ENCODE measurements at regions not wholly inside any gene's neighbourhood (a gene's known extent, or its start where the extent isn't known, plus 50 kb on each side); places are given as distances from the start of the nearest gene placed in this dataset.

DNA sequence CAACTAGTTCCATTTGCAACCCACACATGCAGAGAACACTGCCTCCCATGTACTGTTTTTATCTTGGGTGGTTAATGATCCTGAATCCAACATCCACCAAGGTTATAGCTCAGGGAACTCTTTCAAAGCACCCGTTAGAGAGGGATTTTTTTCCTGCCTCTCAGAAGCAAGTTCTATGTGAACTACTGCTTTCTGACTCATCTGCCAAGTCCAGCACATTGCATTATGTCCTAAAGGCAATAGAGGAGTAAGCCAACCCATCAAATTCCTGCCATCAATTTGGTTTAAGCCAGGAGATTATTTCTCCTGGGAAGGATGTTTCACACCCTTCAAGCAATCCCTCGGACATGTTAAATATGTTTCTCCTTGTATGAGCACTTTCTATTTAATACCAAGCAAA is 334.5 kb downstream of the GASK1B start:
- no peak for DNase-seq

DNA sequence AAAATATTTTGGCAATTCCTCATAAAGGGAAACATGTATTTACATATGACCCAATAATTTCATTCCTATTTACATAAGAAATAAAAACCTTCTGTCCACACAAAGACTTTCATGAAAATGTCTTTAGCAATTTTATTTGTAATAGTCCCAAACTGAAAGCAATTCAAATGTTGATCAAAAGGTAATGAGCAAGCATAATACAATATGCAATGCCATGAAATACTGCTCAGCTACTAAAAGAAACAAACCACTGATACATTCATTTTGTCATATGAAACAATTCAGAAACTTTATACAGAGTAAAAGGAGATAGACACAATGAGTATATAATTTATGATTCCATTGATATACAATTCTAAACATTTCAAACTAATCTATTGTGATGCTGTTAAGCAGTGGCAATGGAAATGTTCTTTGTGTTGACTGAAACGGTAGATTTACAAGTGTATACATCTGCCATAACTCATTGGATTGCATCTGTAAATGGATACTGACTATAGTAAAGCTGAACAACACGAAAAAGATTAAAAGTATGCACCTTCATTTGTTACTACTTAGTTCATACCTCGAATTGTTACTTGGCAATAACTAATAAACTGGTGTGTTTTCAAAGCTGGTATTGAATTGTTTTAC is 335.6 kb downstream of the GASK1B start:
- DNase-seq = no peak

DNA sequence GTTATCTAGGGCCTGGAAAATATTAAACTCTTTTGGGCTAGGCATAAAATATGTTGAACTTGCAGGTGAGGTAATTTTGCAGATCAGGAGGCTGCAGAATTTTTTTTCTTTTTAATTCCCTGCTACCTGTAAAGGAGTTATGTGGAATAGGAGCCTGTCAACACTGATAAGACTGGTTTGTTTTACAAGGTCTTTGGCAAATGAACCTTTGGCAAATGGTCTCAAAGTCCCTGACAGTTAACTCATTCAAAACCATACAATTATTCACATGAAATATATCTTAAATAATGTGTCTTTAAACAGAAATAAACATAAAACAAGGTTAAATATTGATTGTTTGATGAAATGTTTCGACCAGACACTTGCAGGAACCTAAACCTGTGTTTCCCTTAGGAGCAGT is 340.2 kb downstream of the GASK1B start:
- DNase-seq = no peak

DNA sequence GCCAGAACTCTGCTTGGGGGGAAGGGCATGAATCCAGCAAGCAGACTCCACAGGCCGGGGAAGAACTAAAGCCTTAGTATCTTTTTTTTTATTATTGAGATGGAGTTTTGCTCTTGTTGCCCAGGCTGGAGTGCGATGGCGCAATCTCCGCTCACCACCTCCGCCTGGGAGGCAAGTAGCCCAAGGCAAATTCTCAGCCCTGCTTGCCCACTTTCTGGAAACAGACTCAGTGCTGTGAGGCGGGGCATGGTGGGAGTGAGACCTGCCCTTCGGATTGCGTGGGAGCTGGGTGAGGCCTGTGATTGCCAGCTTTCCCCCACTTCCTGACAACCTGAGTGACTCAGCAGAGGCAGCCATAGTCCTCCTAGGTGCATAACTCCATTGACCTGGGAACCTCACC is 348.8 kb downstream of the GASK1B start:
- no peak for DNase-seq

DNA sequence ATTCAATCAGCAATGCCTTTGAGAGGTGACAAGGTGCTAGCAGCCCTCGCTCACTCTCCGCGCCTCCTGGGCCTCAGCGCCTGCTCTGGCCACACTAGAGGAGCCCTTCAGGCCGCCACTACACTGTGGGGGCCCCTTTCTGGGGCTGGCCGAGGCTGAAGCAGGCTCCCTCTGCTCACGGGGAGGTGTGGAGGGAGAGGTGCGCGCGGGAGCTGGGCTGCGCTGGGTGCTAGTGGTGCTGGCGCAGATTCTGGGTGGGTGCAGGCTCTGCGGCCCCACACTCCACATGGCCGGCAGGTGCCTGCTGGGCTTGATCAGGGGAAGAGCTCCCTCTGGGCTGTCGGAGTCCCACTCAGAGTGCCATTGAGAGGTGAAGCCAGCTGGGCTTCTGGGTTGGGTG is 351.0 kb downstream of the GASK1B start:
- DNase-seq = no peak

- no peak for DNase-seq
Measured at GRCh38 chr4:157819693-157820464, 352.9 kb downstream of the GASK1B start.

DNA sequence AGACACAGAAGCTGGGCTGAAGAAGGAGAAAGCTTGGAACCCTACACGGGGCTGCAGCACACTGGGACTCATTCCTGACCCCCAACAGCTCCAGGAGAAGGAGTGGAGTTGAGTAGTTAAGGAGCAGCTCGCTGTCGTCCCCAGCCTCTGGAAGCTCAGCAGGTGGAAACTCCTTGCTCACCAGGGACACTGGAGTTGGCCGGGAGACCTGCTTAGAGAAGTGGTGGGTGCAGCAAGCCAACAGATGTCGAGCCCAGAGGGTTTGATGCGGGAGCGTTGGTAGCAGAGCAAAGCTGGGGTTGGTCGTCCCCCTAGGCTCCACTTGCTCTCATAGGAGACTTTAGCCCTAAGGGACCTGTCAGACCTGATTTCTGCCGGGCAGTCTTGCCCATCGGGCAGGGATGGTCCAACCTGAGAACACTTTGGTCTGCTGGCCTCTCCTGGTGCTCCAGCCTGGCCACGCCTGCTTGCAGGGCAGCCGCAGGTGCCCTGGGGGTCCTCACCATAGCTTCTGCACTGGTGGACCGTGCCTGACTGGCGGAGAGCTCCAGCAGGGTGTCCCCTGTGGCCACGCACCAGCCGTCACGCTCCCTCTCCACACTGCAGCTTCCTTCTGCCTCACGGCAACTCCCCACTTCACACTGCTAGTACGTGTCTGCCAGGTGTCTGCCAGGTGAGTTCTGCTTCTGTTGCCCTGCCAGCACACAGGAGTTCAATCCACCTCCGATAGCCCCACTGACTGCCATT is 353.7 kb downstream of the GASK1B start:
- no peak for DNase-seq

GRCh38 chr4:157810137-157810774 is 362.6 kb downstream of the GASK1B start:
- DNase-seq = no peak

- DNase-seq = no peak
Measured at GRCh38 chr4:157808796-157809383, 363.9 kb downstream of the GASK1B start.

- DNase-seq = no peak
Measured at GRCh38 chr4:157806184-157806583, 366.6 kb downstream of the GASK1B start.

GRCh38 chr4:157804986-157805385 is 367.8 kb downstream of the GASK1B start:
- DNase-seq = no peak

DNA sequence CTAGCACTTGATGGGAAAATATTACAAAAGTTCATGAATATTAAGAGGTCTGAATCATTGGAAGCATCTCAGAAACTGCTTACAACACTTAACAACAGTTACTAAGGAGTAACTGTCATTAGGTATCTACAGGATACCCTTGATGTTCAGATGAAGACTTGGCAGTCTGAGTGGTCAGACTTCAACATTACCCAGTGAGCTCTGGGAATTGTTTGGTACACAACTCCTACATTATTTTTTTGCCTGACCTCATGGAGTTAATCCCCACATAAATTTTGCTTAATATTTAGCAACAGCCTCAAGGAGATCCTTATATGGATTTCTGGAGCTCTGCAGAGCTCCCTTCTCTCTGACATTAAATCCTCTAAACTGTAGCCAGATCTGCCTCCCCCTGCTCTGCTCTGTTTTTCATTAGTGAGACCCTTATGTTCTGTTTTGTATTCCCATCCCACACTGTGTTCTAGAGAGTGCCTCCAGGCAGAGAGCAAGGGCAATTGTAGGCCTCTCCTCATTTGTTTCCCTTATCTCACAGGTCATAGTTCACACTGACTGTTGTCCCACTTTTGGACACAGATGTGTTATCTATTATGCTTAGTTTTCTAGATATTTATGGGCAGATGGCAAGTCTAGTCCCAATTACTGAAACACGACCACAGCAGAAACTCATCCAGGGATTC is 368.8 kb downstream of the GASK1B start:
- no peak for DNase-seq

GRCh38 chr4:157803421-157803820 is 369.4 kb downstream of the GASK1B start:
- no peak for DNase-seq

DNA sequence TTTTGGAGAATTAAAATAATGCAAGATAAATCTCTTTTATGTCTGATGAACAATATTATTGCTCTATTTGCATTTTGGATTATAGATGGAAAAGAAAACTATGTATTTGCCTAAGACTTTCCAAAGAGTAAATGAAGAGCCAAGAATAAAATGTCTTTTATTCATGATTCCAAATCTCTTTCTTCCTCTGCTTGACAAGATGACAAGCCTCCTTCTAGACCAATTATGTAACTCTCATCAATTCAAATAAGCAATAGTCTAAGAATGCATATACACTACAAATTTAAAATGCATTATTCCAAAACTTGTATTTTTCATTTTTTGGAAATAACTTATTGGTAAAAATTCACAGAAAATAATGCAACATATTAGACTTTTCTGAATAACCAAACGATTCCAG is 377.3 kb downstream of the GASK1B start:
- DNase-seq = no peak

GRCh38 chr4:157792716-157793115 is 380.1 kb downstream of the GASK1B start:
- no peak for DNase-seq

GRCh38 chr4:157791236-157791635 is 381.6 kb downstream of the GASK1B start:
- no peak for DNase-seq

GRCh38 chr4:157787618-157788017 is 385.2 kb downstream of the GASK1B start:
- DNase-seq = no peak

DNA sequence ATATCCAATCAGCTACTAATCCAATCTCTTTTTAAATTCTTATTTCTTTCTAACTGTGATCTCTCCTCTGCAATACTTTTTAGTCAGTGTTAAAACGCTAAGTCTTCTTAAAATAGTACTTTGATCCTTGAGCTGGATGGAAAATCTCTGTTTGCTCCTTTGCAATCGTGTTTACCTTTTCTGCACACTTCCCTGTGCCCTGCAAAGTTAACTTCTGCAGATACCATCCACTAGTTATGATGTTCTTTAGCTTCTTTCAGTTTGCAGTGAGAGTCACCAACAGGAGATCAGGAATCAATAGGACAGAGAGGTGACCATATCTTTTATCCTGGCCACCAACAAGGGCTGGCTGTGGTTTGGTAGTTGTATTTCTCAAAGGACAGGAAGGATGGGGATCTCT is 391.5 kb downstream of the GASK1B start:
- no peak for DNase-seq

- DNase-seq = no peak
Measured at GRCh38 chr4:157779081-157779480, 393.7 kb downstream of the GASK1B start.

- DNase-seq = no peak
Measured at GRCh38 chr4:157776930-157777528, 395.8 kb downstream of the GASK1B start.

- no peak for DNase-seq
Measured at GRCh38 chr4:157775971-157776370, 396.9 kb downstream of the GASK1B start.

DNA sequence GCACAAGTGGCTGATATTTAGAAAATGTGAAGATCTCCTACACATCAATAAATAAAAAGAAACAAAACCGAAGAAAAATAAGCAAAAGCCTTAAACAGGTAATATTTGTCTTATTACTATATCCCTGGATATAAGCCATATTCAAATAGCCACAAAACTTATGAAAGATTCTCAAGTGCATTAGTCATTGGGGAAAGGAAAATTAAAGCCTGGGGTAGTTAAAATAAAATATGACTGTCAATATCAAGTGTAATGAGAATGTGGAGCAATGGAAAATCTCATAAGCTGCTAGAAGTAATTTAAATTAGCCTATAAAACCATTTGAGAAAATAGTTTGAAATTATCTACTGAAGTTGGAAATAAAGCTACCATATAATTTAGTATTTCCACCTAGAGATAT is 399.9 kb downstream of the GASK1B start:
- DNase-seq = no peak

Measured in hematopoietic multipotent progenitor cell treated with erythropoietin and hydrocortisone succinate and interleukin-3 and kit ligand, for 6 days (in vitro differentiated cells).